ENCODE measurements at regions not wholly inside any gene's neighbourhood (a gene's known extent, or its start where the extent isn't known, plus 50 kb on each side); places are given as distances from the start of the nearest gene placed in this dataset.

DNA sequence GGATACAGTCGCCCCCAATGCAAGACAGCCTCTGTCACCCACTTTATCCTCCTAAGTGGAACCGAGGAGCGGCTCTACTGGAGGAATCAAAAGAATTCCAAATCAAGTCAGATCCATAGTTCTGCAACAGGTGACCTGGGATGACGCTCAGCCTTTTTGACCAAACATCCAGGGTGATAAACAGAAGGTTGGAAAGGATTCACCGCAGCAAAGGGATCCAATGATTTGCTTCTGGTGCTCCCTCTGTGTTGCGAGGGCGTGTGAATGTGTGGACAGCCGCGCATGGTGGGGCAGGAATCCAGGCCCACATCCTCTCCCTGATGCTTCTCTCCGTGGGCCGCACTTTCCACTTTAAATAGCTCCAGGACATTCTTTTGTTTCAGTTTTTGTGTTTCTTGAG is 116.8 kb upstream of the CDH4 start:
- H3K9me3 ChIP-seq, result no peaks in the 10 kb centered on the region
- H3K4me3 ChIP-seq, result no peak overlapping the region
- DNase-seq (no peak), ATAC-seq (no peak)
- H3K4me1 ChIP-seq (ENCODE audit: low read depth), result no peaks in the 10 kb centered on the region
- no peaks in the 10 kb centered on the region for H3K36me3 ChIP-seq (ENCODE audit: low read depth)
- TF ChIP-seq, protein P1, sequence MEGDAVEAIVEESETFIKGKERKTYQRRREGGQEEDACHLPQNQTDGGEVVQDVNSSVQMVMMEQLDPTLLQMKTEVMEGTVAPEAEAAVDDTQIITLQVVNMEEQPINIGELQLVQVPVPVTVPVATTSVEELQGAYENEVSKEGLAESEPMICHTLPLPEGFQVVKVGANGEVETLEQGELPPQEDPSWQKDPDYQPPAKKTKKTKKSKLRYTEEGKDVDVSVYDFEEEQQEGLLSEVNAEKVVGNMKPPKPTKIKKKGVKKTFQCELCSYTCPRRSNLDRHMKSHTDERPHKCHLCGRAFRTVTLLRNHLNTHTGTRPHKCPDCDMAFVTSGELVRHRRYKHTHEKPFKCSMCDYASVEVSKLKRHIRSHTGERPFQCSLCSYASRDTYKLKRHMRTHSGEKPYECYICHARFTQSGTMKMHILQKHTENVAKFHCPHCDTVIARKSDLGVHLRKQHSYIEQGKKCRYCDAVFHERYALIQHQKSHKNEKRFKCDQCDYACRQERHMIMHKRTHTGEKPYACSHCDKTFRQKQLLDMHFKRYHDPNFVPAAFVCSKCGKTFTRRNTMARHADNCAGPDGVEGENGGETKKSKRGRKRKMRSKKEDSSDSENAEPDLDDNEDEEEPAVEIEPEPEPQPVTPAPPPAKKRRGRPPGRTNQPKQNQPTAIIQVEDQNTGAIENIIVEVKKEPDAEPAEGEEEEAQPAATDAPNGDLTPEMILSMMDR (IDR thresholded peaks at IDR 0.05), result no peak
- intact Hi-C loops (cut with DNase I, micrococcal nuclease), result no loop called here

DNA sequence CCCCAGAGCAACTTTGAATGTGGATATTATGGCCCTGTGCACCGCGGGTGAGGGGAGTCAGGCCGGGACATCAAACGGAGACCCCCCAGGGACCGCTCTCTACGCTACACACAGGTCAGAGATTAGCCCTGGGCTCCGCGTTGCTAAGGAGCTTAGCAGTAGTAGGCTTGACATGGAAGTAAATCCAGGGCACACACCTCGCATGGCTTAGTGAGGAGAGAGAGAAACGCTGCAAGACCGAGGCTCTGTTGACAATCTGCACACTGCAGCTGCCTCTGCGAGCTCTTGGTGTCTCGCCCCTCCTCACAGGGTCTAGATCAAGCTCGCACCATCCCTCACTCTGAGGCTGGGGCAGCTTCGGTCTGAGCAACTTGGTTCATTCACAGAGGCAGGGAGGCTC is 116.1 kb upstream of the CDH4 start:
- ATAC-seq (no peak), DNase-seq (no peak)
- Histone ChIP-seq H3K4me3 (no peak overlapping the region), H3K4me1 (ENCODE audit: low read depth) (no peaks in the 10 kb centered on the region), H3K9me3 (no peaks in the 10 kb centered on the region), H3K36me3 (ENCODE audit: low read depth) (no peaks in the 10 kb centered on the region)
- intact Hi-C loops (cut with DNase I, micrococcal nuclease), result no loop called here
- TF ChIP-seq, protein P1 (IDR thresholded peaks at IDR 0.05), result no peak

DNA sequence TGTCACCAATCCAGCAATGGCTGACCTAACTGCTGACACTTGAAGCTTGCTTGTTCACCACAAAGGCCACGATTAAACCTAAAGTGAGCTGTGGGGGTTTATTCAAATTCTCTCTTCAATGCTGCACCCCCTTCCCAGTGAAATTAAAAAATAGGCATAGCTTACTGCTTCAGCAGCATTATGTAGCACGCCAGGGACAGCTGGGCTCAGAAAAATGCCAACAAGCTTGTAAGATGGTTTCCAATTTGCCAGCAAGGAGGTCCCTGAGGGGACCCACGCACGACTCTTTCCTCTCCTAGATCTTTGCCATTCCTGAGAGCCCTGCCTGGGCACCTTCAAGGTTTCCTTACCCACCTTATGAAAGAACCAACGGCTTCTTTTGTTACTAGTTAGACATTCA is 113.5 kb upstream of the CDH4 start:
- no peaks in the 10 kb centered on the region for H3K36me3 ChIP-seq (ENCODE audit: low read depth)
- no peaks in the 10 kb centered on the region for H3K9me3 ChIP-seq
- TF ChIP-seq, protein P1 (IDR thresholded peaks at IDR 0.05), result no peak
- no peaks in the 10 kb centered on the region for H3K4me1 ChIP-seq (ENCODE audit: low read depth)
- intact Hi-C loops (cut with DNase I, micrococcal nuclease), result no loop called here
- DNase-seq (no peak), ATAC-seq (no peak)
- H3K4me3 ChIP-seq, result no peak overlapping the region

DNA sequence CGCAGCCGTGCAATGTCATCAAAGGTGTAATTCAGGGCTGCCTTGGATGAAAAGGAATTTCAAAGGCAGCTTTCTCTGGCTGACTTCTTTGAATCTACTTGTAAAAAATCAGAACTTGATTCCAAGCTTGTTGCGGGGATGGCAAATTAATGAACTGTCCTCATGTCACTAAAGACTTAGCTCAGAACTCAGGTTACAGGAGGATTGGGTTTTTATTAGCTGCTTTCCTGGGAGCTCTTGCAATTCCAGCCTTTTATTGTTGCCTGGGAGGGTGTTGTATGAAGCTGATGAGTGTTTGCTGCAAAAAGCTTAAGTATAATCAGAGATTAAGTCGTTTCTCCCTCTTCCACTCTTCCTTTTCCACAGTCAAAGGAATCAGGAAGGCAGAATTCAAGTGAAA is 113.0 kb upstream of the CDH4 start:
- no peaks in the 10 kb centered on the region for H3K9me3 ChIP-seq
- ATAC-seq, result no peak
- DNase-seq, result no peak
- H3K36me3 ChIP-seq (ENCODE audit: low read depth), result no peaks in the 10 kb centered on the region
- TF ChIP-seq, protein P1 (IDR thresholded peaks at IDR 0.05), result no peak
- intact Hi-C loops (cut with DNase I, micrococcal nuclease), result no loop called here
- no peaks in the 10 kb centered on the region for H3K4me1 ChIP-seq (ENCODE audit: low read depth)
- no peak overlapping the region for H3K4me3 ChIP-seq

DNA sequence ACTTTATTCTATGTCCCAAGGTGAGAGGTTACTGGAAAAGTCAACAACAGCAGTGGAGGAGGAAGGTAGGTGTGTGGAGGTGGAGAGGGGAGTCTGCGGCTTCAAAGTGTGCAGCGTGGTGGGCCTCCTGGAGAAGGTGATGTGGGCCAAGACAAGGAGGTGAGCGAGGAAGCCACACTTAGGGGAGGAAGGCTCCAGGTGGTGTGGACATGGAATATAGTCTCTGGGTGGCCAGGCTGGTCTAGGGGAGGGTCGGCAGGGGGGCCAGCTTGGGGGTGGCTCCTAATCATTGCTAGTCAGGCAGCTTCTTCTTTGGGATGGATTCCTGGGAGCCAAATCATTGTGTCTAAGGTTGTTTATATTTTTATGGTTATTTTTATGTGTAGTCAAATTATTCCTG is 111.5 kb upstream of the CDH4 start:
- no peaks in the 10 kb centered on the region for H3K4me1 ChIP-seq (ENCODE audit: low read depth)
- no peaks in the 10 kb centered on the region for H3K9me3 ChIP-seq
- no peak for DNase-seq
- no peak overlapping the region for H3K4me3 ChIP-seq
- TF ChIP-seq, protein P1 (IDR thresholded peaks at IDR 0.05), result no peak
- no peaks in the 10 kb centered on the region for H3K36me3 ChIP-seq (ENCODE audit: low read depth)
- intact Hi-C loops (cut with DNase I, micrococcal nuclease), result no loop called here
- ATAC-seq, result no peak

DNA sequence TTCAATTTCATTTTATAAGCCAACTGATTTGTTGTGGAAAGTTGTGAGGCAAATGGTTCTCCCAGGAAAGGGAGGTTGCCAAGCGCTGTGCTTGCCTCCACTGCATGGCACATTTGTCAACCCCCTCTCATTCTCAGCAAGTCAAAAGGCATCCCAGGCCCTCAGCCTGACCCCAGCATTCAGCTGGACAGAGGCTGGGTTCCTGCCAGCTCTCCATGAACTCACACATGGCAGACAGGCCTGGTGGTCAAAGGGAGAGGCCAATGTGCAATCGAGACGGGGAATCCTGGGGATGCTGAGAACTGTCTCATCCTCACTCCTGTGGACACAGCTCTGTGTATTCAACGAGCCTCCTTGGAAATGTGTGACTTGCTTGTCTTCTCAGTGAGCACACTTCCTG is 106.0 kb upstream of the CDH4 start:
- H3K9me3 ChIP-seq, result no peaks in the 10 kb centered on the region
- TF ChIP-seq, protein P1 (IDR thresholded peaks at IDR 0.05), result no peak
- no peak overlapping the region for H3K4me3 ChIP-seq
- ATAC-seq (no peak), DNase-seq (no peak)
- intact Hi-C loops (cut with DNase I, micrococcal nuclease), result no loop called here
- H3K4me1 ChIP-seq (ENCODE audit: low read depth), result no peaks in the 10 kb centered on the region
- H3K36me3 ChIP-seq (ENCODE audit: low read depth), result no peaks in the 10 kb centered on the region
